HG02571 (cell line): ENCODE measurements at regions not wholly inside any gene's neighbourhood (a gene's known extent, or its start where the extent isn't known, plus 50 kb on each side); places are given as distances from the start of the nearest gene placed in this dataset.
"Not testable (repeated sequence)": the region's sequence is repeated elsewhere in the genome, so short reads cannot be mapped to it uniquely, and the experiment has no call there.

Source experiments
- ATAC-seq: cut with Tn5 transposase; IDR thresholded peaks from one replicate; pipeline ENCODE4 v1.9.1; 2021; ENCODE audit warnings: mild to moderate bottlenecking, moderate library complexity; ENCODE audit not compliant: unreplicated experiment

- ATAC-seq: no peak
Measured at GRCh38 chr13:31605076-31605860, 134.1 kb upstream of the RXFP2 start.

- ATAC-seq: not testable (repeated sequence)
Measured at GRCh38 chr13:31607531-31607930, 131.8 kb upstream of the RXFP2 start.

GRCh38 chr13:31608780-31609179 lies 130.5 kb upstream of the RXFP2 start:
- not testable (repeated sequence) for ATAC-seq

- no peak for ATAC-seq
Measured at GRCh38 chr13:31610270-31610998, 128.9 kb upstream of the RXFP2 start.

GRCh38 chr13:31611214-31611613 lies 128.1 kb upstream of the RXFP2 start:
- ATAC-seq: no peak

GRCh38 chr13:31614073-31614472 lies 125.3 kb upstream of the RXFP2 start:
- ATAC-seq: no peak

GRCh38 chr13:31614704-31615103 lies 124.6 kb upstream of the RXFP2 start:
- no peak for ATAC-seq

GRCh38 chr13:31625115-31625514 lies 114.2 kb upstream of the RXFP2 start:
- no peak for ATAC-seq

- no peak for ATAC-seq
Measured at GRCh38 chr13:31627097-31627845, 112.1 kb upstream of the RXFP2 start.

GRCh38 chr13:31629085-31629780 lies 110.1 kb upstream of the RXFP2 start:
- no peak for ATAC-seq

- ATAC-seq: no peak
Measured at GRCh38 chr13:31631071-31631470, 108.3 kb upstream of the RXFP2 start.

GRCh38 chr13:31631746-31632145 lies 107.6 kb upstream of the RXFP2 start:
- no peak for ATAC-seq

- no peak for ATAC-seq
Measured at GRCh38 chr13:31638577-31638976, 100.7 kb upstream of the RXFP2 start.

GRCh38 chr13:31639443-31640163 lies 99.7 kb upstream of the RXFP2 start:
- ATAC-seq: no peak

- ATAC-seq: no peak
Measured at GRCh38 chr13:31649766-31650165, 89.6 kb upstream of the RXFP2 start.

GRCh38 chr13:31653730-31654129 lies 85.6 kb upstream of the RXFP2 start:
- ATAC-seq: no peak

- ATAC-seq: no peak
Measured at GRCh38 chr13:31663880-31664585, 75.3 kb upstream of the RXFP2 start.

- ATAC-seq: no peak
Measured at GRCh38 chr13:31670831-31671617, 68.3 kb upstream of the RXFP2 start.

- ATAC-seq: no peak
Measured at GRCh38 chr13:31674051-31674450, 65.3 kb upstream of the RXFP2 start.
